ENCODE measurements at regions not wholly inside any gene's neighbourhood (a gene's known extent, or its start where the extent isn't known, plus 50 kb on each side); places are given as distances from the start of the nearest gene placed in this dataset.

- no peak for TF ChIP-seq CTCF (IDR thresholded peaks at IDR 0.05)
- TF ChIP-seq ZBTB33 (IDR thresholded peaks at IDR 0.05; ENCODE audit: borderline replicate concordance, low read depth), result no peak
- no peak for TF ChIP-seq TCF12 (IDR thresholded peaks at IDR 0.05)
- TF ChIP-seq FOXM1 (IDR thresholded peaks at IDR 0.05; ENCODE audit: low read depth), result no peak
- TF ChIP-seq RAD21 (IDR thresholded peaks at IDR 0.05; ENCODE audit: low read length), result no peak
- no peak for TF ChIP-seq TAF1 (IDR thresholded peaks at IDR 0.05; ENCODE audit: borderline replicate concordance, low read depth, low read length)
- TF ChIP-seq POLR2AphosphoS5 (IDR thresholded peaks at IDR 0.05; ENCODE audit: low read depth, low read length), result no peak
- no peak for TF ChIP-seq YY1 (IDR thresholded peaks at IDR 0.05; ENCODE audit: low read depth)
Observed at GRCh38 chr3:176286476-176287085, 910.7 kb downstream of the TBL1XR1 start.

All from SK-N-SH (cell line).